Subcutaneous abdominal adipose tissue (tissue), 5 donors: ENCODE measurements at regions not wholly inside any gene's neighbourhood (a gene's known extent, or its start where the extent isn't known, plus 50 kb on each side); places are given as distances from the start of the nearest gene placed in this dataset.
"Not testable (repeated sequence)": the region's sequence is repeated elsewhere in the genome, so short reads cannot be mapped to it uniquely, and the experiment has no call there.

Source experiments
- H3K27ac ChIP-seq: one replicate; pipeline ENCODE4 v1.7.0; 2013; ENCODE audit warnings: low read depth, mild to moderate bottlenecking, inconsistent platforms, low read length, moderate library complexity
- H3K27me3 ChIP-seq, 5 donors: one replicate each; pipeline ENCODE4 v1.7.0; 2013; ENCODE audit warnings: low read length in 5 of 5, inconsistent platforms in 1 of 5; ENCODE audit not compliant: control insufficient read depth in 5 of 5, insufficient read depth in 4 of 5
- H3K36me3 ChIP-seq, 5 donors: one replicate each; pipeline ENCODE4 v1.7.0; 2013; ENCODE audit warnings: low read length in 5 of 5; ENCODE audit not compliant: control insufficient read depth in 5 of 5, insufficient read depth in 5 of 5
- H3K4me1 ChIP-seq, 5 donors: one replicate each; pipeline ENCODE4 v1.7.0; 2013; ENCODE audit warnings: low read length in 5 of 5, mild to moderate bottlenecking in 3 of 5, moderate library complexity in 1 of 5; ENCODE audit not compliant: control insufficient read depth in 5 of 5, insufficient read depth in 5 of 5
- H3K4me3 ChIP-seq, 5 donors: one replicate each; pipeline ENCODE4 v1.7.0; 2013; ENCODE audit warnings: low read length in 5 of 5, low read depth in 1 of 5
- H3K9ac ChIP-seq, 5 donors: one replicate each; pipeline ENCODE4 v1.7.0; 2013; ENCODE audit warnings: low read length in 5 of 5, mild to moderate bottlenecking in 4 of 5, moderate library complexity in 3 of 5
- H3K9me3 ChIP-seq, 5 donors: one replicate each; pipeline ENCODE4 v1.7.0; 2013; ENCODE audit warnings: low read length in 5 of 5; ENCODE audit not compliant: control insufficient read depth in 5 of 5
- donor health status: healthy.
- donor health status: healthy.
- donor health status: healthy.
- donor health status: healthy.
- donor health status: healthy.

- not testable (repeated sequence) for H3K4me3 ChIP-seq
These were observed 942.0 kb upstream of the ROBO1 start for GRCh38 chr3:80709597-80710322.

GRCh38 chr3:80705290-80705689, 937.5 kb upstream of the ROBO1 start:
- Histone ChIP-seq H3K4me3 (no peak overlapping the region), H3K4me1 (no peaks in the 10 kb centered on the region), H3K9me3 (peaks cover 0 to 10% (median 6%) of the 10 kb centered on the region in 5 donors), H3K9ac (no peak overlapping the region), H3K27ac (no peak overlapping the region), H3K27me3 (no peaks in the 10 kb centered on the region), H3K36me3 (no peaks in the 10 kb centered on the region)

More at GRCh38 chr3:80709597-80710322, 942.0 kb upstream of the ROBO1 start:
- H3K27ac ChIP-seq, H3K4me1 ChIP-seq, H3K9ac ChIP-seq, H3K9me3 ChIP-seq, H3K27me3 ChIP-seq, H3K36me3 ChIP-seq: not testable (repeated sequence)

- Histone ChIP-seq H3K27me3 (no peaks in the 10 kb centered on the region), H3K27ac (no peak overlapping the region), H3K9ac (no peak overlapping the region), H3K36me3 (no peaks in the 10 kb centered on the region), H3K9me3 (peaks cover 0 to 10% (median 6%) of the 10 kb centered on the region in 5 donors), H3K4me3 (no peak overlapping the region), H3K4me1 (no peaks in the 10 kb centered on the region)
These were observed 933.6 kb upstream of the ROBO1 start for GRCh38 chr3:80701349-80701748.

- H3K4me3 ChIP-seq = no peak overlapping the region
- no peak overlapping the region for H3K9ac ChIP-seq
- H3K4me1 ChIP-seq = no peaks in the 10 kb centered on the region
- no peak overlapping the region for H3K27ac ChIP-seq
- no peaks in the 10 kb centered on the region for H3K27me3 ChIP-seq
- H3K36me3 ChIP-seq = no peaks in the 10 kb centered on the region
- H3K9me3 ChIP-seq = no peaks in the 10 kb centered on the region
These were observed 929.5 kb upstream of the ROBO1 start for GRCh38 chr3:80697291-80697690.

- Histone ChIP-seq H3K9ac (no peak overlapping the region), H3K27me3 (no peaks in the 10 kb centered on the region), H3K36me3 (no peaks in the 10 kb centered on the region), H3K9me3 (no peaks in the 10 kb centered on the region), H3K27ac (no peak overlapping the region), H3K4me1 (no peaks in the 10 kb centered on the region), H3K4me3 (no peak overlapping the region)
These were observed 928.5 kb upstream of the ROBO1 start for GRCh38 chr3:80696280-80696679.

- no peak overlapping the region for H3K27ac ChIP-seq
- H3K4me1 ChIP-seq = no peaks in the 10 kb centered on the region
- H3K9me3 ChIP-seq = no peaks in the 10 kb centered on the region
- H3K27me3 ChIP-seq = no peaks in the 10 kb centered on the region
- no peaks in the 10 kb centered on the region for H3K36me3 ChIP-seq
- H3K4me3 ChIP-seq = no peak overlapping the region
- no peak overlapping the region for H3K9ac ChIP-seq
These were observed 921.0 kb upstream of the ROBO1 start for GRCh38 chr3:80688814-80689213.

GRCh38 chr3:80682951-80683350, 915.2 kb upstream of the ROBO1 start:
- Histone ChIP-seq H3K4me1 (no peaks in the 10 kb centered on the region), H3K36me3 (no peaks in the 10 kb centered on the region), H3K27me3 (no peaks in the 10 kb centered on the region), H3K9ac (no peak overlapping the region), H3K4me3 (no peak overlapping the region), H3K27ac (no peak overlapping the region), H3K9me3 (no peaks in the 10 kb centered on the region)

GRCh38 chr3:80682235-80682634, 914.4 kb upstream of the ROBO1 start:
- Histone ChIP-seq H3K4me3 (no peak overlapping the region), H3K36me3 (no peaks in the 10 kb centered on the region), H3K27me3 (no peaks in the 10 kb centered on the region), H3K9ac (no peak overlapping the region), H3K9me3 (no peaks in the 10 kb centered on the region), H3K27ac (no peak overlapping the region), H3K4me1 (no peaks in the 10 kb centered on the region)

- no peaks in the 10 kb centered on the region for H3K36me3 ChIP-seq
- no peak overlapping the region for H3K4me3 ChIP-seq
- no peaks in the 10 kb centered on the region for H3K4me1 ChIP-seq
- H3K27ac ChIP-seq = no peak overlapping the region
- no peak overlapping the region for H3K9ac ChIP-seq
- H3K9me3 ChIP-seq = no peaks in the 10 kb centered on the region
- H3K27me3 ChIP-seq = peaks cover 0 to 2% (median 0%) of the 10 kb centered on the region in 5 donors
These were observed 910.0 kb upstream of the ROBO1 start for GRCh38 chr3:80677796-80678195.

GRCh38 chr3:80676866-80677265, 909.1 kb upstream of the ROBO1 start:
- H3K27me3 ChIP-seq = peaks cover 0 to 2% (median 0%) of the 10 kb centered on the region in 5 donors
- H3K9me3 ChIP-seq = no peaks in the 10 kb centered on the region
- no peak overlapping the region for H3K9ac ChIP-seq
- no peak overlapping the region for H3K27ac ChIP-seq
- no peak overlapping the region for H3K4me3 ChIP-seq
- no peaks in the 10 kb centered on the region for H3K36me3 ChIP-seq
- H3K4me1 ChIP-seq = no peaks in the 10 kb centered on the region
